ENCODE measurements at regions not wholly inside any gene's neighbourhood (a gene's known extent, or its start where the extent isn't known, plus 50 kb on each side); places are given as distances from the start of the nearest gene placed in this dataset.

DNA sequence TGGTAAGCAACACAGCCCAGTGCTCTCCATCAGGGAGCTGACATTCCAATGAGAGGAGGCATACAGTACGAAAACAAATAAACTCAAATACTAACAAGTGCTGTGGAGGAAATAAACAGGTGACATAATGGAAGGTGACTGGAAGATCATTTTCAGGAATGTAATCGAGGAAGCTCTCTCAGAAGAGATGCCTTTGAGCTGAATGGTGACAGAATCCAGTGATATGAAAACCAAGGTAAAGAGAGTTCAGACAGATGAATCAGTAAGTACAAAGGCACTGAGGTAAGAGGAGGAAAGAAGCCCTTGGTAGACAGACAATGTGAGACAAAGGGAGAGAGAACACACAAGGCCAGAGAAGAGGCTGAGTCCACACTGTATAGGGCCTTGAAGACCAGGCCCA is 252.1 kb downstream of the LRATD1 start:
- TF ChIP-seq, protein P1, sequence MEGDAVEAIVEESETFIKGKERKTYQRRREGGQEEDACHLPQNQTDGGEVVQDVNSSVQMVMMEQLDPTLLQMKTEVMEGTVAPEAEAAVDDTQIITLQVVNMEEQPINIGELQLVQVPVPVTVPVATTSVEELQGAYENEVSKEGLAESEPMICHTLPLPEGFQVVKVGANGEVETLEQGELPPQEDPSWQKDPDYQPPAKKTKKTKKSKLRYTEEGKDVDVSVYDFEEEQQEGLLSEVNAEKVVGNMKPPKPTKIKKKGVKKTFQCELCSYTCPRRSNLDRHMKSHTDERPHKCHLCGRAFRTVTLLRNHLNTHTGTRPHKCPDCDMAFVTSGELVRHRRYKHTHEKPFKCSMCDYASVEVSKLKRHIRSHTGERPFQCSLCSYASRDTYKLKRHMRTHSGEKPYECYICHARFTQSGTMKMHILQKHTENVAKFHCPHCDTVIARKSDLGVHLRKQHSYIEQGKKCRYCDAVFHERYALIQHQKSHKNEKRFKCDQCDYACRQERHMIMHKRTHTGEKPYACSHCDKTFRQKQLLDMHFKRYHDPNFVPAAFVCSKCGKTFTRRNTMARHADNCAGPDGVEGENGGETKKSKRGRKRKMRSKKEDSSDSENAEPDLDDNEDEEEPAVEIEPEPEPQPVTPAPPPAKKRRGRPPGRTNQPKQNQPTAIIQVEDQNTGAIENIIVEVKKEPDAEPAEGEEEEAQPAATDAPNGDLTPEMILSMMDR (IDR thresholded peaks at IDR 0.05; ENCODE audit: low read depth, low read length): no peak
- no peak for TF ChIP-seq EZH2phosphoT487 (IDR thresholded peaks at IDR 0.05; ENCODE audit: low read depth)
